Breast epithelium (tissue), 3 donors: ENCODE measurements at regions not wholly inside any gene's neighbourhood (a gene's known extent, or its start where the extent isn't known, plus 50 kb on each side); places are given as distances from the start of the nearest gene placed in this dataset.

Experiments used
- POLR2A ChIP-seq: fragments of 450-650 bp; IDR thresholded peaks from one replicate; pipeline ENCODE4 v1.6.1; 2016; ENCODE audit warnings: antibody characterized with exemption, mild to moderate bottlenecking, moderate library complexity
- POLR2AphosphoS5 ChIP-seq, 3 donors: sonication (generic); formaldehyde crosslinking; IDR thresholded peaks; one replicate each; pipeline ENCODE4 v1.6.1; 2017; ENCODE audit warnings: antibody characterized with exemption in 3 of 3
- TF ChIP-seq, protein P1 (sequence below), 3 donors: fragments of 450-650 bp; IDR thresholded peaks; one replicate each; pipeline ENCODE4 v1.5.1; 2016 to 2017; ENCODE audit warnings: antibody characterized with exemption in 3 of 3, mild to moderate bottlenecking in 3 of 3, moderate library complexity in 3 of 3

DNA sequence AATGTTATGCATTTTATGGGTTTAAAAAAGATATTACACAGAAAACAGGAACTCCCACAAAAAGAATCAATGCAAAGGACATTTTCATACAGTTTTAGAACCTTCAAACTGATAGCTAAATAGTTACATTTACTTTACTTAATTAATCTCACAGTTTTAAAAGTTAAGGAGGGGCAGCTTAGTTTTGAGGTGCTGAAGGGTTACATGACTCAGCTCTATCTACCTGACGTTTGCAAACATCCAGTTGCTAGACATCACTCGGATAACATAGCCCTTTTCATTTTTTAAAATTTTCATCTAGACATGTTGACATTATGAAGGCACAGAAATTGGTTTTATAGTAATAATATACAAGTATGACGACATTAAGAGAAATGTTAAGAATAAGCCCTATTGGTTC lies 53.7 kb upstream of the HSD17B12 start:
- TF ChIP-seq, protein P1, sequence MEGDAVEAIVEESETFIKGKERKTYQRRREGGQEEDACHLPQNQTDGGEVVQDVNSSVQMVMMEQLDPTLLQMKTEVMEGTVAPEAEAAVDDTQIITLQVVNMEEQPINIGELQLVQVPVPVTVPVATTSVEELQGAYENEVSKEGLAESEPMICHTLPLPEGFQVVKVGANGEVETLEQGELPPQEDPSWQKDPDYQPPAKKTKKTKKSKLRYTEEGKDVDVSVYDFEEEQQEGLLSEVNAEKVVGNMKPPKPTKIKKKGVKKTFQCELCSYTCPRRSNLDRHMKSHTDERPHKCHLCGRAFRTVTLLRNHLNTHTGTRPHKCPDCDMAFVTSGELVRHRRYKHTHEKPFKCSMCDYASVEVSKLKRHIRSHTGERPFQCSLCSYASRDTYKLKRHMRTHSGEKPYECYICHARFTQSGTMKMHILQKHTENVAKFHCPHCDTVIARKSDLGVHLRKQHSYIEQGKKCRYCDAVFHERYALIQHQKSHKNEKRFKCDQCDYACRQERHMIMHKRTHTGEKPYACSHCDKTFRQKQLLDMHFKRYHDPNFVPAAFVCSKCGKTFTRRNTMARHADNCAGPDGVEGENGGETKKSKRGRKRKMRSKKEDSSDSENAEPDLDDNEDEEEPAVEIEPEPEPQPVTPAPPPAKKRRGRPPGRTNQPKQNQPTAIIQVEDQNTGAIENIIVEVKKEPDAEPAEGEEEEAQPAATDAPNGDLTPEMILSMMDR (IDR thresholded peaks at IDR 0.05) = no peak
- TF ChIP-seq POLR2A = no peak
- TF ChIP-seq POLR2AphosphoS5 (IDR thresholded peaks at IDR 0.05) = no peak
